OCI-LY1 (cell line): ENCODE measurements at regions not wholly inside any gene's neighbourhood (a gene's known extent, or its start where the extent isn't known, plus 50 kb on each side); places are given as distances from the start of the nearest gene placed in this dataset.

Source experiments
- EZH2 ChIP-seq: fragments of 200-600 bp; sonication (generic), shearing (Covaris generic); IDR thresholded peaks from 2 replicates; pipeline ENCODE4 v1.8.0; 2017; ENCODE audit warnings: borderline replicate concordance, mixed run types, mild to moderate bottlenecking, antibody characterized with exemption, low read length, moderate library complexity, mixed read lengths
- TF ChIP-seq, protein P1 (sequence below): fragments of 200-600 bp; sonication (generic), shearing (Covaris generic); IDR thresholded peaks from 2 replicates; pipeline ENCODE4 v1.5.1; 2017; ENCODE audit warnings: mild to moderate bottlenecking, antibody characterized with exemption, low read length, moderate library complexity, mixed read lengths

DNA sequence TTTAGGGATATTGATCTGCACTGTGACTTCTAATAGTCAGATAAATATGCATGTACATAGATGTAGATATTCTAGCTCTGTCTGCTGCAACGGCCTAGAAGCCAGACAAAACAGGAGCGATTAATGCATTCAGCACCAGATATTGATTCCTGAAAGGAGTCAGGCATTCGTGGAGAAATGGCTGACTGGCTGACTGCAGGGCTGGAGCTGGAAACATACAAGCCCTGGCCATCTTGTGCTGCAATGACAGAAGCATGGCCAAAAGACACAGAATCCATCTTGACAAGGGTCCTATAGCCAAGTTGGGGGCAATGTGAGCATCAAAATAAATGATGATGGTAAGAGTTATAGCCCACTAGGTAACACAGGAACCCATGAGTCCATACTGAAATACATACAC lies 231.5 kb upstream of the KLHL29 start:
- TF ChIP-seq, protein P1, sequence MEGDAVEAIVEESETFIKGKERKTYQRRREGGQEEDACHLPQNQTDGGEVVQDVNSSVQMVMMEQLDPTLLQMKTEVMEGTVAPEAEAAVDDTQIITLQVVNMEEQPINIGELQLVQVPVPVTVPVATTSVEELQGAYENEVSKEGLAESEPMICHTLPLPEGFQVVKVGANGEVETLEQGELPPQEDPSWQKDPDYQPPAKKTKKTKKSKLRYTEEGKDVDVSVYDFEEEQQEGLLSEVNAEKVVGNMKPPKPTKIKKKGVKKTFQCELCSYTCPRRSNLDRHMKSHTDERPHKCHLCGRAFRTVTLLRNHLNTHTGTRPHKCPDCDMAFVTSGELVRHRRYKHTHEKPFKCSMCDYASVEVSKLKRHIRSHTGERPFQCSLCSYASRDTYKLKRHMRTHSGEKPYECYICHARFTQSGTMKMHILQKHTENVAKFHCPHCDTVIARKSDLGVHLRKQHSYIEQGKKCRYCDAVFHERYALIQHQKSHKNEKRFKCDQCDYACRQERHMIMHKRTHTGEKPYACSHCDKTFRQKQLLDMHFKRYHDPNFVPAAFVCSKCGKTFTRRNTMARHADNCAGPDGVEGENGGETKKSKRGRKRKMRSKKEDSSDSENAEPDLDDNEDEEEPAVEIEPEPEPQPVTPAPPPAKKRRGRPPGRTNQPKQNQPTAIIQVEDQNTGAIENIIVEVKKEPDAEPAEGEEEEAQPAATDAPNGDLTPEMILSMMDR = no peak
- TF ChIP-seq EZH2 = no peak
